ENCODE measurements at regions not wholly inside any gene's neighbourhood (a gene's known extent, or its start where the extent isn't known, plus 50 kb on each side); places are given as distances from the start of the nearest gene placed in this dataset.

GRCh38 chr3:64956711-64957325 is 269.0 kb upstream of the ADAMTS9 start:
- TF ChIP-seq CTCF (IDR thresholded peaks at IDR 0.05) (no peak), POLR2AphosphoS5 (IDR thresholded peaks at IDR 0.05) (no peak), POLR2A (IDR thresholded peaks at IDR 0.05) (no peak)

Data from transverse colon (tissue), 4 donors.